NCI-H128 (cell line): ENCODE measurements at regions not wholly inside any gene's neighbourhood (a gene's known extent, or its start where the extent isn't known, plus 50 kb on each side); places are given as distances from the start of the nearest gene placed in this dataset.

Experiments
- DNase-seq: peaks from one replicate; lab custom pipeline; 2025; ENCODE audit not compliant: unreplicated experiment; lab: John Stamatoyannopoulos, UW

DNA sequence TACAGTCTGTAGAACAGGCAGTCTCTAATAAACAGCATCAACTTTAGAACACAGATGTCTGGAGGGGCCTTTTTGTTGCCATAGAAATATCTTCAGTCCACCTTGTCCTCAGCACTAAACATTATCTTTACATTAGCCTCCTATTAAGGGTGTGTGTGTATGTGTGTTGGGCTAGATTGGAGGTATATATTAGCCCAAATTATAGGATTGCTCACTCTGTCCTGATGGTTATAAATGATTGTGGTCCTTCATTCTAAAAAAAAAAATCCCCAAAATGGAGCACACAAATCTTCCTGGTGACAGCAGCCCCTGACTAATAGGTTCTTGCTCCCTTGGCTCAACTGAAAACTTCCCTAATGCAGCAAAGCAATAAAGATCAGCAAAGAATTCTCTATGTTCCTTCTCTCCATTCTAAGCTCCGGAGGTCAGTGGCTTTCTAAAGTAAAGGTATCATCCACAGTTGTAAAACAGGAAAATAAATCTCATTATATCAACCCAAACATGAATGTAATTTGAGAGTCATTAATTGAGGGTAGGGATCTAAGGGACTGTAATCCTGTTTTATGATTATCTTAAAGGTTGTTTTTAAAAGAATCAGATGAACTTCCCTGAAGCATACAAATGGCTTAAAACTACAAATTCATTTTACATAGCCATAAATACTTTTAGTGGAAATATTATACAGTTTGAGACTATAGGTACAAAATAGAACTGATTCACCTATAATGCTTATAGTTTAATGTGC is 232.7 kb downstream of the KLF12 start:
- no peak for DNase-seq

DNA sequence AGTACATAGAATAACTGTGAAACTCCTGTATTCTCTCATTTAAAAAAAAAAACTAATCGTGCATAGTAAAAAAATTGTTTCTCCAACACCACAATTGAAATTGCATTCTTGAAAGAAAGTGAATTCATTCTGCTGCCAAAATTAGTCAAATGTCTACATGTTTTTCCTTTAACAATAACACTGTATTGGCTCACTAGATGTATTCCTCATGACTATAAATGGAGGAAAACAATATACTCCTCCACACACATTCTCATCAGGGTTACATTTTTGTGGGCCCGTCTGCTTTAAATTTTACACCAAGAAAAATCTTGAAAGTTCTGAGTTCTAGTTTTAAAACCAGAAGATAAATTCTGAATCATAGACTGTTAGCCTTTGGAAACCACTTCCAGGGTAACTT is 233.6 kb downstream of the KLF12 start:
- DNase-seq: no peak

DNA sequence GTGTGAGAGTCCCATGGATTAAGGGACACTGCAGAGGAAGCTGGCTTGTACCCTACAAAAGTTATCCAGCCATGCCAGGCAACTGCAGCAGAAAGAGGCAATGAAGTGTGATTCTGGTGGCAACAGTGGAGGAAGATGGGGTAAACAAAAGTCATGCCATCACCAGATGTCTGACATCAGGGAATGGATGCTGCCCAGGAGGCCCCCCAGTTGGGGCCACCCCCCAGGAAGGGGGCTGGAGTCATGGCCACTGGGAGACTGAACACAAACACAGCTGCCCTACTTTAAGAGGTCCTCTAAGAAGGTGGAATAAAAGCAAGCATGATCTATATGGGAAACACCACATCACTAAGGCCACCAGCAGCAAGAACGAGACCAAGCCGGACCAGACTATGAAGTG is 235.3 kb downstream of the KLF12 start:
- DNase-seq: no peak

DNA sequence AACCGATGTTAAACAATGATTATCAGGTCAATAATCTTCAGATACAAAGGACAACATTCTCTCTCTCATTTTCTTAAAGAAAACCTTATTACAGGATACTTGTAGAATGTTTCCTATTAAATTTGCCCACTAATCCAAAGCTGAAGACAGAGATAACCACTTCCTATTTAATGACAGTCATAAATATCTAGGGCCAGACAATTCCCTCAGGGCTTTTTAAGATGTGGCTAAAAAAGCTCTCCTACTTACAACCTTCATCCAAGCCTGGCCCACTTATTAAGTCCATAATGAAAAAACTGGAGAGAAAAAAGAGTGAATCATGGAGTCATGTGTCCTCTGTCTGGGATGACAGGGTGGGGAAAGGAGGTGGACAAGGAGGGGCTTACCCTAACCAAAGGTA is 235.9 kb downstream of the KLF12 start:
- DNase-seq: no peak

DNA sequence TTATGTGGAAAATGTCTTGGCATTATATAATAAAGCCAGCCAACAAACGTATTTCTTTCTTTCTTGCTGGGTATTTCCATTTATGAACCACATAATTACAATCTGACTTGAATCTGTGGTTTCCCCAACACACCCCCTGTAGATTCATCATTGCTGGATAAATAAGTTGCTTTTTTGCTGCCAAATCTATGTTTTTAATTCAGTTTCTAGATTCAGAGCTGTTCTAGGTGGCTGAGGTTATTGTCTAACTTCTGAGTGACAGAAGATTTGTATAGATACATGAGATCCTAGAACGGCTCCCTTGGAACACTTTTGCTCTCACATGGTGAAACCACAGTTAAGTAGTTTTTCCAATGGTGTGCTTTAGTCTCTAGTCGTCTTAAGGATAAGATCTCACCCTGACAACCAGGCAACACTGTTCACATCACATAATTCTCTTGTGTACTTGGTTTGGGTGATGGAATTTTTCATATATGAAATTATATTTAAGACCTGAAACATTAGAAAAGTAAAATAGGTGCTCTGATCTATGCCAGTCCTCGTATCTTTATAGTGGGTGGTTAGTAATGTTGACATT is 239.1 kb downstream of the KLF12 start:
- no peak for DNase-seq

DNA sequence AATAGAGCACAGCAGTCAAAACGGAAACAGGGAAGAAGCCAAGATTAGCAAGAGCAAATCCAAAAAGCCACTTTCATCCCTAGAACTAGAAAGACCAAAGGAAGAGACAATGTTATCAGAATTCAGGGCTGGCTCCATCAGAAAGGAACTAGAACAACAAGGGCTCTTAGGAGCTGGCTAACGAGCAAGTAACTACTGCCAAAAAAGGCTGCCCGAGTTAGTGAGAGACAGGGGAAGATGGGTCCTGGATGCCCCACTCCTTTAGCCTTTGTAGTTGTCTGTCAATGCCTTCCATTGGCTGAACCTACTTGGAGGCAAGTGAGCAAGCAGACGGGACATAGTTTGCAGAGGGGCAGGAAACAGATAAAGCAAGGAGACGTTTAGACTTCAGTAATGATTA is 240.4 kb downstream of the KLF12 start:
- no peak for DNase-seq

DNA sequence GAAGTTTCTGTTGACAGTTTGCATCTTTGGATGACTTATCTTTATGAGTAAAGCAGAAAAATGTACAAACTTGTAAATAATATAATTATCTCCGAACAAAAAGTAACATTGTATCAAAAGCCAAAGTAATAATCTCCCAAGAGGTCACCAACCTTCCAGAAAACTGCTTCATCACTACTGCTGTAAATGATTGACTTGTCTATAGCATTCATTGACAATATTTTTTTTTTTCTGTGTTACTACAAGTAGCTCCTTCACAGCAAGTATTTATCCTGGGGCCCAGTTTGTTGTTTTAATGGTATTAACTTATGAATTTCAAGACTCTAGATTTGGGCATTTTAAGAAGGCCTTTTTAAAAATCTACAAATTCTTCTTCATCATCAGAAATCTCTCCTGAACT is 242.4 kb downstream of the KLF12 start:
- DNase-seq: no peak

DNA sequence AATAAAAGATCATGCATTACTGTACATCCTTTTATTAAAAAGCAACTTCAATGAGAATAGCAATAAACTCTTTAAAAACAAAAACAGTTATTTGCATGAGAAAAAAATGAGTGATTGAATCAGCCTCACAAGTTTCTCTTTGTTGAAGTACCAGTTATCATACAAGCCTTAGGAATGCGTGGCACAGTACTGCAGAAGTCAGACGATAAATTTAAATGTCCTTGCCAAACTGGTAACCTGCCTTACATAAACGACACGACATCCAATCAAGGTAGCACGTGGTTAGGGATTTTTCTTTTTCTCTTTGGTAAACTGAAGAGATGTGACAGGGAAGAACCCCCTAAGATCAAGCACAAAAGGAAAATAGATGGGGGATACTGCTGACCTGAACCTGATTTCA is 251.0 kb downstream of the KLF12 start:
- DNase-seq: no peak

DNA sequence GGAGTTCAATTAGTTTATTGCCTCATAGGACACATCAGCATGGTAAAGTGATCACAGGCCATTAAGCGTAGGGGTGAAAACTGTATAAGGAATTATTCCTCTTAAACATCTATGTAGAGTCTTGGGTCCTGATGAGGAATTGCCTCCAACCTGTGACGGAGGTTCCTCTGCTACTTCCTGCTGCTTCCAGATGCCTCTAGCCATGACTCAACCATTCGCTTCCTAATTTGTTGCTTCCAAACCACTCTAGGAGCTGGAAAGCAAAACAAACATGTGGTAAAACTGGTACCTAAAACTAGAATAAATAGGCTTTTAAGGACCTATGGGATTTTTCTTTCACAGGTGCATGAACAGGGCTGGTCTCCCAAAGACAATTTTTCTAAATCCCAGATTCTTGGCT is 253.8 kb downstream of the KLF12 start:
- DNase-seq: no peak

DNA sequence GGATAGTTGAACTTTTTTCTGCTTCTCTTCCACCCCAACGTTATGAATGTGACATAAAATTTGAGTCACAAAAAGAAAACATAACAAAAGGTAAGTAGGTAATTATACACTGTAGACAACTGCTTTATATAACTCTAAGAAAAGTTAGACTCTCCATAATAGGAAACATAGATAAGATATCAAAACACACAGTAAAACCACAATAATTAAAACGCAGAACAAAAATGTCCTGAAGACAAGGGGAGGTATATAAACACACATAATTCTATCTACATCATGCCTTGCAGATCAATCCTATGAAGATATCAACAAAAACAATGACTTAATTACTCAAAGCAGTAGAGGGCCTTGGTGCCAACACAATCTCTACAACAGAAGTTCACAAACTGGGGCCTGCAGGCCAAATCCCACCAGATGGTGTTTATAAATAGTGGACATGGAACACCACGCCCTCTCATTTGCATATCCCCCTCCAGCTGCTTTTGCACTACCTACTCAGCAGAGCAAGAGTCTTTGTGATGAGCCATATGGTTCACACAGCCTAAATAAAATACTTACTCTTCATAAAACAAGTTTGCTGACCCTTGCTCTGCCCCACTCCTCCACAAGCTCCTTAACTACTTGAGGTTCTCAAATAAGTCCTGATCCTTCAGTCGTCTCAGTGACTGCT is 254.7 kb downstream of the KLF12 start:
- no peak for DNase-seq

DNA sequence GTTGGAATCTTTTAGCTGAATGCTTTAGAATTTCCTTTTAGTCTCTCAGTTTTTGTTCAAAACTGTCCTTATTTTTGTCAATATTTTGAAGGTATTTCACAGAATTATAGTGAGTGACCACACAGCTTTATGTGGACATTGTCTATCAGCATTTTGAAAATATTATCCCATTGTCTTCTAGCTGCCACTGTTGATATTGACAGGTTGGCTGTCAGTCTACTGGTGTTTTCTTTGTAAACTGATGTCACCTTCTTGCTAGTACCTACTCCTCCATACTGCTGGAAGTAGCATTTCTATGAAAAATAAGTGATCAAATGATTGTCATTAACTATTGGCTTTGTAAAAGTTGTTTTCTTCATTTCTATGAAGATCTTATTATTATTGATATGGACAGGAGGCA is 256.8 kb downstream of the KLF12 start:
- DNase-seq: no peak

DNA sequence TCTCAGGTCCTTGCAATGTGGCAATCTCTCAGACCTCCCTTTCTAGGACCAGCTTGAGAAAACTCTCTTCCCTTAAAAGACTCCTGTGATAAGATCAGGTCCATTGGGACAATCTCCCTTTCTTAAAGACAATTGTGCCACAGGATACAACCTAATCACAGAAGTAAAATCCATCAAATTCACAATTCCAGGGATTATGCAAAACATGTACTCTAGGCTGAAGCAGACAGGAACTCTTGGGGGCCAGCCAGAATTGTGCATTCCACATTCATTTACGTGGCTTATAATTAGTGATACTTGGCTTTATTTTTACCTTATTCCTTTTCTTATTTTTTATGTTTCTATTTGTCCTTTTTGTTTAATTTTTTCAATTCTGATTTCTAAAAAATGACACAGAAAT is 257.9 kb downstream of the KLF12 start:
- DNase-seq: no peak

DNA sequence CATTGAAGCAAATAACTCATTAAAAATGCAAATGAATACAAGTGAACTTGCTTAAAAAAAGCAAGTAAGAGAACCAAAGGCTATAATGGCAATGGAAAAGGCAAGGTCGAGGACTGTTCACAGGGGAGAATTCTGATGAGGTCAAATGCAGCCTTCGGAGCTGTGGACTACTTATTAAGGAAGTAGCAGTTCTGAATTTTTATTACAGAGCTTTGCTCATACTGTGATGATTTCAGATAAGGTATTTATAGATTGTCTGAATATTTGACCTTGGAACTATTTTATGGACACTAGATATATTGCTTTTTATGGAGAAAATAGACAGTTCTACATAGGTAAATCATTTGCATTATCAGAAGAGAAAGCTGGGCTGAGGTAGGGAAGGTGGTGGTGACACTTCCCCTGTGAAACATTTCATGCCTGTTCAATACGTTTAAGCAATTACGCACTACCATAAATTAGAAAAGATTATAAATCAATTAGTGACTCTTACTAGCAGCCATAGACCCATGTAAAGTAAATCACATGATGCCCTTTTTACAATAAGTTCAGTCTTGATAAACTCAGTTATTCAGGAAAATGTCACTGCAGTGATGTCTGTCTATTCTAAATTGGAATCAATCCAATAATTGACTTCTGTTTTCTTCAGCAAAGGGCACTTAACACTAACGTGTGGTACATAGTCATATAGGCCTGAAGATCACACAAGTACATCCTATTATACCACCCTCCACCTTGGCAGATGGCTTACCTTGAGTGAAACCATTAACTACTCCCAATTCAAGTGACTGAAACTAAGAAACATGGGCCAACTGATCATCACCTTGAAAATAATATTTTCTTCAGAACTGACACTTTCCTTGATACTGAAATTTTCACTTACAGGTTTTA is 260.0 kb downstream of the KLF12 start:
- peak; percentile 6 for DNase-seq

DNA sequence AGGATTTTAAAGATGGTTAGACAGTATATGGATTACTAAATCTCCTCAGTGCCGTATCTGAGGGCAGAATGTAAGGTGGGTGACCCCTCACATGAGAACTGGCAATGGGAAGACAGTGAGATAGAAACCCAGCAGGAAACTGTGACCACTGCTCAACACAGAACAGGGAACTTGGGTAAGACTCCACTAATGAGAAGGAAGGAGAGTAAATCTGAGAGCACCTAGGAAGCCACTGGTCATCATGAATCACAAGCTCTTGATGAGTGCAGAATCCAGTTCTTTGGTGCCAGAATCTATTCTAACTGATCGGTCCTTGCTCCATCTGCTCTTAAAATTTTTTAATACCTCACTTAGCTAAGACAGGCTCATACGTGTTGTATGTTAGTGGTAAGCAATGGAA is 261.8 kb downstream of the KLF12 start:
- no peak for DNase-seq

DNA sequence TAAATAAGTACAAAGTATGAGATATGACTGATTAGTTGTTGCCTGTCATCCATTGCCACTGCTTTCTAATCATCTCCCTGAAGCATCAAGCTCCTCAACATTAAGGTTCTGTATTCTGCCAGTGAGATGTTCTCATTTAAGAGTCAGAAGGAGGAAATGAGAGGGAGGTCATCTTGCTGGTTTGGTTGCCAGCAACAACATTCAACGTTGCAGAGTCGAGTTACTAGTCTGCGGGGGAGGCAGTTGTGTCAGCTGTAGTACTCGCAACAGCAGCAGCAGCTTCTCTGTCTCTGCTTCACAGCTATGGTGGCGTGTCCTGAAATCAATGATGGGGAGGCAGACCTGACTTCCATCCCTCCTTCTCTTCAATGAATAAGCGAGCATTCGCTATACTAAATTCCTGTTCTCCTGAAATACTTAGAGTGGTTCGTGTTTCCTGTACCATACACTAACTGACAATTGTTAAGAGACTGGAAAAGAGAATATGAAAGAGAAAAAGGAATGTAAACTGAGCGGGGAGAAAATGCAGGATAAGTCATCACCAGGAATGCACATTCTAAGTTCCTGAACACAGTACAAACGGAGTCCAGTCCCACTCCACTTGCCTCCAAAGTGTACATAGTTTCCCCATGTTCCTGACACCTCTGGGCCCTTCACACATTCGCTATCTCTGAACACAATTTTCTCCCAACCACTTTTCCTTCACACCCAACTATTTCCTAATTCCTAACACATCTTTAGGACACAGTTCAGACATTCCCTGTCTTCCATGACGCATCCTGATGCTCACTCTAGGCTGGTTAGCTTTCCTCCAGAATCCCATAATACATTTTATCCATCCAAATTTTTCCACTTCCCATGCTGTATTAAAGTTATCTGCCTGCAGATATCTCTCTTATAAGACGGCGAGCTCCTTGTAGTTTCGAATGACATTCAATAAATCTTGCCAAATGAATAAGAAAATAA is 263.0 kb downstream of the KLF12 start:
- DNase-seq: no peak

DNA sequence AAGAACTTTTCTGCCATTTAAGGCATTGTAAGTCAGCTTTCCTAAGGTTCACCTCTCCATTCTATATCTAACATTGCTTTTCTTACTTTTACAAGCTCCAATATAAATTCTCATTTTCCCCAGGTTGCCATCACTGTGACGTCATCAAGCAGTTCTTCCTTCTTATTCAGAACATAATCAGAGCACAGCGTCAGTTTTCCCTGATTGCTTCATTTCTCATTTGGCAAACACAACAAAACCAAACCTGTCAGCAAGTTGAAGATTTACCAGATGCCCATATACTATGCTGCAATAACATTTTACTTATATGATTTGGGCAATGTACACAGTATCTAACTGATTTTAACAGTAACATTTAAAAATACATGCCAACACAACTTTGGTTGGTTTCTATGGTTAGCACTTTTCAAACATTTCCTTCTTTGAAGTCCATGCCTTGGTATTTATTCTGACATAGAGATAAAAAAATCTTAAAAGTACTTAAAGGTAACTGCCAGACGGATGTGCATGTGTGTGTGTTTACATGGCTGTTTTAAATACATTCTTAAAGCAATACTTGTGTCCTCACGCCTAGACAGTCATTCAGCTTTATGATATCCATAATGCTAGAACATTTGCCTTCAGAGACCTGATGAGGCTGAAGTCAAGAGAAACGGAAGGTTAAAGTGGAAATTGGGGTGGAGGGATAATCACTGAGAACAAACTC is 264.0 kb downstream of the KLF12 start:
- no peak for DNase-seq

DNA sequence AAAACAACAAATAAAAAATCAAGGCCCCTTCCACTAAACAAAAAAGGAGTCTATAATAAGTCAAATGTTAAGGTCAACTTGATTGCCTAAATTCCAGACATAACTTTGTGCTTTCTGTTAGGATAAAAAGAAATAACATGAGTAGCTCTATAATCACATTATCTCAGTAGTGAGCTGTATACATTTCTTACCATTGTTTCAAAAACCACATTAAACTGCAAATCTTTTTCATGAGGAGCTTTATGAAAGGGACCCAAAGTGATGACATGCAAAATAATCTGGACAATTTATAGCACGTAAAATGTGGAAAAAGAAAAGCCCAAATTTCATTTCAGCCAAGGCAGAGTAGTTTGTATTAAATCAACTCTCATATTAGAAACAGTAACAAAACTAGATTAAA is 269.2 kb downstream of the KLF12 start:
- DNase-seq: no peak

DNA sequence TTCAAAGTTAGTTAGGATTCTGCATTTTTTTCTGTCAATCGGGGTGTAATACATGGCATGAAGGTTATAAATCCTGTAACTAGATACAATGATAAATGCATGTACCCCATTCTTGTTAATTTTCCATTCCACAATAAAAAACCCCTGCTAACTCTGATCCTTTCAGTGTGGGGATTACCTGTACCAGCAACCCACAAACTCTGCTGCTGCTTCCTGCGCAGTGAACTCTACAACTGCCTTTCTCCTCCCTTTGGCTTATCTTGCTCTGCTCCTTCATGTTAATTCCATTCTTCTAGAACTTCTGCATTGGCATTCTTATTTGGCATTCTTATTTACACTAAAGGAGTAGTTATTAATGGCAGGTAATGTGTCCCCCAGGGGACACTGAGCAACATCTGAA is 273.1 kb downstream of the KLF12 start:
- DNase-seq: no peak

DNA sequence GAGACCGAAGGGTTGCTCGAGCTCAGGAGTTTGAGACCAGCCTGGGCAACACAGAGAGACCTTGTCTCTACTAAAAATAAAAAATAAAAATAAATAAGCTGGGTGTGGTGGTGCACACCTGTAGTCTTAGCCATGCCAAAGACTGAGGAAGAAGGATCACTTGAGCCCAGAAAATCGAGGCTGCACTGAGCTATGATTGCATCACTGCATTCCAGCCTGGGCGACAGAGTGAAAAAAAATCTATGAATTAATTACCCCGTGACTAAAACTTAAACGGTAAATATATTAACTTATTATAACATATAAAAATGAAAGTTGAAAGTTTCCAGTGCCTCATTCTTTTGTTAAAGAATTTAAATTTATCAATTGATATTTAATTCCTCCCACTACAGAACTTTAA is 273.7 kb downstream of the KLF12 start:
- DNase-seq: no peak

DNA sequence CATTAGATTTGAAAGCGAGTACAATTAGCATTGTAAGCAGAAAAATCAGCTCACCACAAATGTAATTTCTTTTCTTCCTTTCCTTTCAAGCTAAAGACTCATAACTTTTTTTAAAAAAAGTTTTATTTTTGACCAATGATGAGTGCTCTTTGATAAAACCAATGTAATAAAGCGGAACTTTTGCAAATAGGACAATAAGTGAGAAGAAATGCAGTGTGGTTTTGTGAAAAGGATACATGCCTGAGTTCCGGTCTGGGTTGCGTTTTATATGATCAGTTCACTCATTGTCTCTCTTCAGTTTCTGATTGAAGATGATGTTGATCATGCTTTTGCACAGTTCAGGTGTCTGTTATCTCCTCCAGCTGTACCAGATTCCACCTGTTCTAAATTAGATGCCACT is 274.4 kb downstream of the KLF12 start:
- no peak for DNase-seq
